ENCODE measurements at regions not wholly inside any gene's neighbourhood (a gene's known extent, or its start where the extent isn't known, plus 50 kb on each side); places are given as distances from the start of the nearest gene placed in this dataset.
A peak's percentile ranks its signal among the peaks of the same experiment; 100 is the strongest.

DNA sequence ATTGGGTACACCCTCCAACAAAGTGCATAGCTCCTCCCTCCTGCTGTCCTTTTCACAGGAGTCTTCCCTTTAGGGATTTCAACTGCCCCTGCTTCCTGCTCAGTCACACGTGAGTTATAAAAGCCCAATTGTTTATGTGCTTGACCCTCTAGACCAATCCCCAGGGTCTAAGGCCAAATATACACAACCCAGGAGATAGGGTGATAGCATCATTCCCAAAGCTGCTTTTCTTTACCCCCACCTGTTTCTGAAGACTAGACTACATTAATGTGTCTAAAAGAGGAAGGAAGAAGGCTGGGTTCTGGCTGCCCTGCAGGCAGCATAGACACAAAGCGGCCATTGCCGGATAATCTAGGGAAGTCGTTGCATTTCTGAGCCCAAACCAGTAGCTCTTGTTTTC lies 526.7 kb upstream of the FRG1 start:
- no peak for DNase-seq

DNA sequence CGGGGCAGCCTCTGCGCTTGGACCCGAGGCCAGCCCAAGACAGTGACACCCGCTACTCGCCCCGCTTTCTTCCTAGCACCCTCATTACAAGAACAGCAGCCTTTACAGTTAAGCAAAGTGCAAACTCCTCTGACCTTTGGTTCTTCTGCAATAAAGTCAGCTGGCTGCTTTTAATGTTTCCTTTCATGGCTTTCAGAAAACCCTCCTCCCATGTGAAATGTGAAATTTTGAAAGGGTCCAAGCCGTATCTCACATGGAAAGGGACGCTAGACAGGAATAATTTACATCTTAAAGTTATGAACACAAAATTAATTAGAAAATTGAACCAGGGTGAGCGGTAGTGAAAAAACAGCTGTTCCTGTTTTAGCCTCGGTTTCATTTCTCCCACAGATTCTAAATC lies 520.1 kb upstream of the FRG1 start:
- peak; percentile 27 for DNase-seq

DNA sequence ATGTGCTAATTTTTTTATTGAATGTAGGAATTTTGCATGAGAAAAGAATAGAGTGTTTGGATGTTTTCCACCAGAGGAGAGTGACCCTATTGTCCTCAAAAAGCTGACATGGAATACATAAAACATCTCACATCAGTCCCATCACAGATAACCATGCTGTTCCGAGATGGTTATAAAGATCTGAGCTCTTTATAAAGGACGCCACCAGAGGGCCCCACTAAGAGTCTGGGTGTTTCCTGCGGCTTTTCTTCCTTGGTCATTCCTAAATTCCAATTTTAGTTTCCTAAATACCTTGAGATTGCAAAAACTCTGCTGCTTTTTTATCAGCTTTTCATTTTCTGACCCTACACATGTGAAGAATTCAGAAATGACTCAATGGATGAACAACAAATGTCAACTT lies 504.5 kb upstream of the FRG1 start:
- DNase-seq = no peak

DNA sequence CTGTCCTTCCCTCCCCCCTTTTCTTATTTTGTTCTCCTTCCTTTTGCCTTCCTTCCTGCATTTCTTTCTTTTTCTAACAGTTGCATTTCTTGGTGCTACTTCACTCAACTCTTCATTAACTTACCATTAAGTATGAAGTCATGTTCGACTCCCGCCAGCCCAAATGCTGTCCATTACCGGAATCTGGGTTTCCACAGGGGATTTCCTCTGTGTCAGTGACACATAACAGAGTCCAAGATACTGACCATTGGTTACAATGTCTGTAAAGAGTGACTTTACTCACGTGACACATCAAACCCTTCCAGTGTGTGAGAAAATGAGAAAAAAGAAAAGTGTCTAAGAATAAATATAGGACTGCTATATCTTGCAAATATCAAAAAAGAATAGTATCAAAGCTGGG lies 500.0 kb upstream of the FRG1 start:
- DNase-seq = no peak

DNA sequence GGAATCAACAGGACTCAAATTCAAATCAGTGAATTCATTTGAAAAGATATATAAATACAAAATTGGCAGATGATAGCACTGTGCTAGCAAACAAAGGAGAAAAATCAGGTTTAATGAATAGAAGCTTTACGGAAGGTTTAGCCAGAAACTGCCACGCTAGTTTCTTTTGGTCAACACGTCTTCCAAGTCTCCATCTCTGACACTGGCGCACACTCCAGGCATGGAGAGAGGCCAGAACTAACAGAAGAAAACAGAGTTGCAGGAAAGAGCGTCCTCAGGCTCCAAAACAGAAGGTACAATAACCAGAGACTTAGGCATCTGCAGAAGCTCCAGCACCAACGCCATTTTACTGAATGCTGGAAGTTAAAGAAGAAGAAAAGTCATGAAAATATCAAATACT lies 497.3 kb upstream of the FRG1 start:
- DNase-seq = no peak

DNA sequence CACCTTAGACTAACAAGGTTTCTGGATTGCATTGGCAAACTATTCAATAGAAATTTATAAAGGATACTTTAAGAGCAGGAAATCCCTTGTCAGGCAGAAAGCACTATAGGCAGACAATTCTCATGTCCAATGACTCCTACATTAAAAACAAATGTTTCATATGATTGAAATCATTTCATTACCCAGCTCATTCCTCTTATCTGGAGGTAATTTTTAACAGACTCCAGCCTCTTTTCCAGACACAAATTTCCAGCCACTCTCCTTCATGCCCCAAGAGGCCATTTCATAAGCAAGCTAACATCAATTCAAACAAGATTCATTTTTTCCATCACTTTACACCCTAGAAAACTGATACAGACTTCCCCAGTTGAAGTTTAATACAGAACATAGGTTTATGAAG lies 495.1 kb upstream of the FRG1 start:
- DNase-seq = no peak

DNA sequence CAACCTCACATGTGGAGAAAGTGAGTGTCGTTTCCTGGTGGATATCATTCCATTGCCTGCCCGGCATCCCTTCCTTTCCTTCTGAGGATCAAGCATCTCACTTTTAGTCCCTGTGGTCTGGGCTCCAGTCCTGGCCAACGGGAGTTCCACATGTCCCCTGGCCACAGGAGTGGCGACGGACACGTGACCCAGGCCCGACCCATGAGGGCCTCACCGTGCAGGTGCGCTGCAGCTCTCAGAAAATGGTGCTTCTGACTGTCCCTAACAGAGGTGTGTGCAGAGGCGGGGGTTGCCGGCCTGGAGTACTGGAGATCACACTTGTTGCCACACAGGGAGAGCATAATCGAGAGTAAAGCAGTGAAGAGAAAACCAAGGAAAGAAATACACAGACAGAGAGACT lies 476.9 kb upstream of the FRG1 start:
- DNase-seq = no peak

DNA sequence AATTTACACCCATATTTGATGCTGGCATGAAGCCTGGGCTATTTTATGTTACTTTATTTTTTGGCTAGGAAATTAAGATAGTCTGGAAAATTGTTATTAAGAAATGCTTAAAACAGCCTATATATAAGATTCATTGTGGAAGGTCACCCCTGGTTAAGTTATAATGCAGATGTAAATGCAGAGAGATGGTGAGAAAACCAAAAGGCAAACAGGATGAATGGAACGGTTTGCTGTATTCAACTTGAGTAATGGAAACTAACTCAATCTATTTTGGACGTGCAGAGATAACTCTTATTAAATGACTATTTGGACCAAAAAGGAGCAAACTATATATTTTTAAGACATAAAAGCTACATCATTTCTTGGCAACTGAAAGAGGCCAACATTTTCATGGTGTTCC lies 446.3 kb upstream of the FRG1 start:
- DNase-seq = no peak

DNA sequence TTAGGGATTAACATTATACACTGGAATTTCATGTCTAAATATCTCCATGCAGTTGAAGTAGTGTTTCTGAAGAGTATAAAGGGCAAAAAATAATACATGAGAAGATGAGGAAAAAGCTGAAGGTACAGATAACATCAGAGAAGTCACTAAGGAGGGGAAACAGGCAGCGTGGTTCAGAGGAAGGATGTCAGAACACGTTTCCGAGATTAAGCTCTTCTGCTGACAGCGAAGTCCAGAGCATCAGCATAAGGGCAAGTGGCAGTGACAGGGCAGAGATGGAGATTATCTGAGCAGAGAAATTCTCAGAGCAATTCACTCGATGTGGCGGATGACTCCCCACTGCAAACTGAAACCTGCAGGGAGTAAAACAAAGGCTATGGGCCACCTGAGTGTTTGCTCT lies 443.2 kb upstream of the FRG1 start:
- DNase-seq = no peak

DNA sequence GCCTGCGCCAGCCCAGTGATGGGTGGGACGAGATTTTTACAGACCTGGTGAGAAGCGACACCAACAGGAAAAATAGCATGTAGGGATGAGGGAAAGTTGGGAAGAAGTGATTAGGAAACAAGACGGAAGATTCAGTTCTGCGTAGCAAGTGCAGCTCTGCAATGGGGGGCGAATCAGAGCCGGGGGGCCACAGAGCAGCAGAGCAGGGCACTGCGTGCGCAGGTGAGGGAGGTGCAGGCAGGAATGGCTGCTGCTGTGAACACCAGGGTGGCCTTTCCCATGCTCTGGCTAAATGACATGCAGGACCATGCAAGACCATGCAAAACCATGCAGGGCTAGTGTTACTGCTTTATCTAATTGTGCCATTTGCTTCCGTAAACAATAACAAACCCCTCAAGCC lies 442.7 kb upstream of the FRG1 start:
- no peak for DNase-seq

DNA sequence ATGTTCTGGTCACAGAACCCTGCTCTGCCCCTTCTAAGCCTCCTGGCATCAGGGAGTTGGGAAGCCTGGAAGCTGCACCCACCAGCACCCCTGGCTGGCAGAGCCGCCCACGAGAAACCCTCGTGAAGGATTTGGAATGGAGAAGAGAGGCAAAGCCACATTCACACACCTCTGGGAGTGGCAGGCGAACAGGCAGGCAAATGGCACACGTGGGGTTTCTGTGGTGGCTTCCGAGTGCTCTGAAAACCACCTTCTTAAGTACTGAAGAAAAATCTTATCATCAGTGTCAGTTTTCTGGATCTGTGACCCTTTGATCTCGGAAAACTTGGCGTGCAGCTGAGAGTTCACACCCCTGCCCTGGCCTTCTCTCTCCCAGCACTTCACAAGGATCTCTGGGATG lies 442.2 kb upstream of the FRG1 start:
- DNase-seq = no peak

DNA sequence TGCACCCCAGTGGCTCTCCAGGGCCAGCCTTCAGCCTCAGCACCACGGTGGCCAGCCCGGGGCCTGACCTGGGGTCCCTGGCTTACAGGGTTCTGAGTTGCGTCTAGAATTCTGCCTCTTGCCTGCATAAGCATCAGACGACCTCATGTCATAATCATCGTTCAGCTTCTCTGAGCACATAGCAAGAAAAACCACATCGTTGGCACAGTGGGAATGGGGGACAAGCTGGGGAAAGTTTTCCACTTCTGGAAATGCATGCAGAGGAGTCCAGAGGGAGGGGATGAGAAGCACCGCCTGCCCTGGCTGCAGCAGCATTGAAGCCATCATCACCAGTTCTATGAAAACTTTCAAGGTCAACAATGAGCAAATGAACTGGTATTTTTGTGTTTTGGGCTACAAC lies 441.0 kb upstream of the FRG1 start:
- no peak for DNase-seq

DNA sequence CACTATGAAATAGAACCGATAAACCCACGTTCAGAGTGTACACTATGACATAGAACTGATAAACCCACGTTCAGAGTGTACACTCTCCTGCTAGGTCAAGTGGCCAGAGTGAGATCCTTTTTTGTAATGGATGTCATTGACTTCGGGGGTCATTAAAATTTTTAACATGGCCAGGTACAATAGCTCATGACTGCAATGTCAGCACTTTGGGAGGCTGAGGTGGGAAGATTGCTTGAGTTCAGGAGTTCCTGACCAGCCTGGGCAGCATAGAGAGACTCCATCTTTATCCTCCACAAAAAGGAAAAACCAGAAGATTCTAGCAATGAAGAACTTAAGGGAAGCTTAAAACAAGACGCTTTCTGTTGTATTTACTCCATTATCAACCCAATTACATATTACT lies 439.7 kb upstream of the FRG1 start:
- no peak for DNase-seq

DNA sequence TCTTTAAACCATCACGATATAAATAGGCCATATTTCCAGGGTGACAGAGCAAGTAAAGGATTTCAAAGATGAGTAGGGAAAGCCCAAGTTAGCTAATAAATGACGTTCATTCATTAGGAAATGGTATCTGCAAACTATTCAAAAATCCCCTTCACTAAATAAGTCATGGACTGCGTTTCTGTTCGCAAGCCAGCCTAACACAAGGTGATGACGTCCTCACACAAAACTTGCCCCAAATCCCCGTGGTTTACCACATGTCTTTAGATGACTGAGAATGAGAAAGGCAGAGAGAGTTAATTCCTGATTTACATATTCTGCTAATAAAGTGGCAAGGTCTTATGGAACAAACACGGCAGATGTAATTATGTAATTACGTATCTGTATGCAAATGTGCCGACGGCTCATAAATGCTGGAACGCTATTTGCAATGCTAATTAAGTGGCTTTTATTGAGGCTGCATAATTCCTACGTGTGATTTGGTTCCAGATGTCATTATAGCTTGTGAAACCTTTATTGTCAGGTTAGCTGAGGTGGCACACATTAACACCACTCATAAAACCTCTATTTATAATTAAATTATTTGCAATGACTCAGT lies 437.7 kb upstream of the FRG1 start:
- DNase-seq = no peak

DNA sequence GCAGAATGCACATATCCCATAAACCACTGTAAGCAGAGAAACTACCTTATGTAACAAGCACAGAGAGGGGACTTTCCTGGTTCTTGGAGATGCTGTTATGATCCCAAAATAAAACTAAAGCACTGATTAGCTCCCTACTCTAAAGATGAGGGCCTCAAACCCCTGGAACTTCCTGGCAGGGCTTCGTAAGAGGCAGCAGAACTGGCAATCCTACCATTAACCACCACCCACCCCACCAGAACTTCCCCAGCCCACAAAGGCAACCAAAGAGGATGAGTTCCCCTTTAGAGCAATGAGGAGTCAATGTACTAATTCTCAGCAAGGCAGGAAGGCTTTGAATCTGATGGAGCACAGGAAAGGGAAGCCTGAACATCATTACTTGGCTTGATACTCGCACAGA lies 436.5 kb upstream of the FRG1 start:
- DNase-seq = no peak

DNA sequence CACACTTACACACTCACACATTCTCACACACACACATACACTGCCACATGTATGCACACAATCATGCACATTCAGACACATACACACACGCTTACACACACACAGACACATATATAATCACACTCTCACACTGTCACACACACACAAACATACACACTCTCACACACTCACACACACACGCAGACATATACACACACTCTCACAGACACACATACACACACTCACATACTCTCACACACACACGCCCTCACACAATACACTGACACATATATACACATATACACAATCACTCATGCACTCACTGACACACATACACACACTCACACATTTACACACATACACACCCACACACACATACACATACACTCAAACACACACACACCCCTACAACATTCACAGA lies 435.3 kb upstream of the FRG1 start:
- no peak for DNase-seq

DNA sequence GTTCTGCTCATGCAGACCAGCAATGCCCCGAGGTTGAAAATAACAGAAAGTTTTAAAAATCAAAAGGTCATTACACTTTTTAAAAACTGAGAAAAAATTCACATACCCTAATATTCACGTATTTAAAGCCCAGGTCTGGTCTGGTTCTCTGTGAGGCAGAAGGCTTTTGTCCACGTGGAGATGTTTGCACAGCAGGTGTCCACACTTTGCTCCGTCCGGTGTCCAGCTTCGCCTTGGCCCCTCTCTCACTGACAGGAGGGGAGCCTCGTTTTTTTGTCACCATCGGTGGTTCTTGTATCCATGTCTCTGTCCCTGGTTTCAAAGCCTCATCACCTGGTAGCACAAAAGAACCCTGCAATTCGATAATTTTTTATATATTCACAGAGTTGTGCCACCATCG lies 434.6 kb upstream of the FRG1 start:
- DNase-seq = no peak

DNA sequence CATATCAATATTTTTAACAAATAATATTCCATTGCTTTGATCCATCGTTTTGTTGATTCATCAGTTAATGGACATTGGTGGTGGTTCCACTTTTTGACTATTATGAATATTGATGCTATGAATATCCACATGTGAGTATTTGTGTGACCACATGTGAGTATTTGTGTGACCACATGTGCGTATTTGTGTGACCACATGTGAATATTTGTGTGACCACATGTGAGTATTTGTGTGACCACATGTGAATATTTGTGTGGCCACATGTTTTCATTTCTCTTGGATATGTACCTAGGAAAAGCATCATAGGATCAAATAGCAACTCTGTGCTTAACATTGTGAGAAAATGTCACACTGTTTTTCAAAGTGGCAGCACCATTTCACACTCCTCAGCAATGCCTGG lies 433.6 kb upstream of the FRG1 start:
- no peak for DNase-seq

DNA sequence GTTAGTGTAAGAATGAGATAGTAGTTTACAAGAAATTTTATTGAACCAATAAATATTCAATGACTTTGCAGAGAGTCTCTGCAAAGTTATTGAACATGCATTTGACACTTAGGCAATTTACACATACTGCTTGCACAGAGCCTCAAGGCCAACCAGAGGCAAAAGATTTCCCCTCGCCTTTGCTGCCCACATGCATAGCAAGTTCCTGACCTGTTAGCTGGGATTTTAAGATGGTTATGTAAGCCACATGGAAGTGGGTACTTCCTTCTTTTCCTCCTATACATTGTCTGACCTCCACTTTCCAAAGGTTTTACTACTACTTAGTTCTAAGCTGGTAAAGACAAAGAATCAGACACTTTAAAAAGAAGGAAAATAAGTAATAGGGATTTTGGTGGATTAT lies 430.1 kb upstream of the FRG1 start:
- DNase-seq = no peak

DNA sequence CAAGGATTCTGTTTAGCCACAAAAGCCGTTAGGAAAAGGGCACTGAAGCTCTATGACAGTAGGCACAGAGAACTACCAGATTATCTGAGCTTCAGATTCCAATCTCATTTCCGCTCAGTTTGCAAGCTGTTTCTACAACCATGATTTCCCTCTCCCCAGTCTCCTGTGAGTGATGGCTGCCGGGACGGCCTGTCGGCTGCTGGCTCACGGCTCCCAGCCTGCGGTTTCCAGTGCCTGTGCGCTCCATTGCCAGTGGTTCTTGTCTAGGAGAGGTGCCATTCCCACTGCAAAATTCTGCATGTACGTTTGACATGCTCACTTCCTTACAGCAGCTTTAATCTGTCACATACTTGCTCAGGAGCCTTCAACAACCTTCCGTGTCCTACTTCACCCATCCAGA lies 429.1 kb upstream of the FRG1 start:
- no peak for DNase-seq

DNA sequence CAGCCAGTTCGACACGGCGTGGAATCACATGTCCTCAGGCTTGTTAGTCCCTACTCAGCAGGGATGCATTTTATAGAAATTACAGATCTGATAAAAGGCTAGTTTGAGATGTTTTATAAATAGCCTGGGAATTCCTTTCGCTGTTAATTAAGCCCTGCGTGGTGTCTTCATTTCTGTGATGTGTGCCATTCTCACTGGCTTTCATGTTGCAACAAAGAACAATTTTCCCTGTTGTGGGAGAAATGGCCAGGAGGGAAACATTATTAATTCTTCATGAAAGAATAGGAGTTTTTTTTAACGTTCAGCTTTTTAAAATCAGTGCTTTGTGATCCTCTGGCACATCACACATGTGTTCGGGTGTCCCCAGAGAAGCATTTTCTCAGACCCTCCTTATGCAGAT lies 427.3 kb upstream of the FRG1 start:
- DNase-seq = no peak

DNA sequence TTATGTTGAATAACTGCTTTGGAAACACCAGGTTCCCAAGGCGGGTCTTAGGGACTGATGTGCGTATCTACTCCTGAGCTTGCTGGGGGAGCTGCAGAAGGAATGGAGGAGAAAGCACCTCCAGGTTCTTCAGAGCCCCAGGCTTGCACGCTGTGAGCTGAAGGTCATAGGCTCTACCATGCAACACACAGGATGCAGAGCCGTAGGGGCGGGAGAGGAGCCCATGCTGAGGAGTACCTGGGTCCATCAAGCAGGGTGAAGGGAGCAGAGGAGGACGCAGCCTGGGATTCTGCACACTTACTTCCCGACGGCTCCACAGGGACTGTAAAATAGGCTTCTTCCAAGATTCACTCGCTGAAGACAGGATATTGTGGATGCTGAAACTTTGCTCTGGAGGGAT lies 426.5 kb upstream of the FRG1 start:
- no peak for DNase-seq

DNA sequence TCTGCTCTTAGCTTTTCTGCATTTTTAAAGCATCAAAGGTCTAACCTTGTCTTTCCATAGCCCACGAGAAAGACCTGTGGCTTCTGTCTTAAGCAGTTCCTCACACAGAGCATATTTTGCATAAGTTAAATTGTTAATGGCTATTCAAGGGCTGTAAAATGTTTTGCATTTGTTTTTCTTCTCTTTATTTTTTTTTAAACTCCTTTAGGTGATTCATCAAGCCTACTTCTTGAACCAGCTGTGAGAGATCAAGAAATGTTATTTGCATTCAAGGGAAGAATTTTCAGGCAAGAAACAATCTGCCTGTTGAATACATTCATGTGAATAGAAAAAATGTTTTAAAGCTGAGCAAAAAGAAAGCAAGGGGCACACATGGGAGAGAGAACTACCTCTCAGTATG lies 423.8 kb upstream of the FRG1 start:
- no peak for DNase-seq

DNA sequence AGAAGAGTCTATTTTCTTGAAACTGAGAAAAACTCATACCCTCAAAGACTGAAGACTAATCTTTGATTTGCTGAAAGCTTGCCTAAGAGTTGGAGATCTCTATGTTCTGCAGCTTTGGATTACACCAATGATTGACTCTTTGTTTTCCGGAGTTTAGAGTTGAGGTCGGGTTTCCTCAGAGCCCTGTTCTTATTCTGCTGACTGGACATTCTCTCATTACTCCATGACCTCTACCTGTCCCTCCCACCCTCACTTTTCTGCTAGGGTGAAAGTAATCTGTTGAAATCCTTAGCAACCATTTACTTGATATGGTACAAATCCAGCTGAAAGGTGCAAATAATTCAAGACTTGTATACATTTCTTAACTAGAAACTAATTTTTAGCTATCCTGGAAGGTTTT lies 421.5 kb upstream of the FRG1 start:
- no peak for DNase-seq

DNA sequence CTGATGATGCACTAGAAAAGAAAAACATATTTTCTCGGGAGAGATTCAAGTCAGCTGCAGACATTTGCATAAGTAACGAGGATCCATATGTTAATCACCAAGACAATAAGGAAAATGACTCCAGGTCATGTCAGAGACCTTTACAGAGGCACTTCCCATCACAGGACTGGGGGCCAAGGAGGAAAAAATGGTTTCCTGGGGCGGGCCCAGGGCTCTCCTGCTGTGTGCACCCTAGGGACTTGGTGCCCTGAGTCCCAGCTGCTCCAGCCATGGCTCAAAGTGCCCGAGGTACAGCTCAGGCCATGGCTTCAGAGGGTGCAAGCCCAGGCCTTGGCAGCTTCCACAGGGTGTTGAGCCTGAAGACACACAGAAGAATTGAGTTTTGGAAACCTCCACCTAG lies 415.4 kb upstream of the FRG1 start:
- DNase-seq = no peak

DNA sequence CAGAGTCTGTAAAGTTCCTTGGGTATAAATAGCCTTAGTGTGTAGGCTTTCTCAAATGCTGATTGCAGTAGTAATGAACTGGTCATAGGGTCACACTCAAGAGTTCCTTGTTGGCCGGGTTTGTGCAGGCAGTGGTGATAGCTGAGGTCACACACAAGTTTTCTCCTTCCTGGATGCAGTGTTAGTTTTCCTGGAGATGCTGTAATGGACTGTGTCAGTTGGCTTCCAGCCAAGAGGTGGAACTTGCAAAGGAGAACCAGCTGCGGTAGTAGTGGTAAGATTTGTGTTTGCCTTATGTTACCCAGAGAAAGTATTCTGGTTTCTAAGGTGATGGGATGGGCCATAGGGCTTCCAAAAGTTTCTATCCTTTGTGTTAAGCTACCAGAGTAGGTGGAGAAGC lies 409.8 kb upstream of the FRG1 start:
- no peak for DNase-seq

Data from right kidney (tissue), 1 donor.